WTC11 (cell line): ENCODE measurements at regions not wholly inside any gene's neighbourhood (a gene's known extent, or its start where the extent isn't known, plus 50 kb on each side); places are given as distances from the start of the nearest gene placed in this dataset.

Experiments used
- ATAC-seq: fragments of 200-7000 bp; cut with Tn5 transposase; 2 replicates; pipeline ENCODE4 v1.10.0; 2021; ENCODE audit warnings: mild to moderate bottlenecking, moderate library complexity
- CTCF ChIA-PET: fragments of 300-600 bp; sonication (Branson Sonifier 250); formaldehyde crosslinking; loops from one replicate; lab custom pipeline; 2021; ENCODE audit warnings: antibody characterized with exemption; lab: Charles Lee
- POLR2A ChIA-PET: fragments of 350-600 bp; sonication (Branson Sonifier 250); formaldehyde crosslinking; loops from one replicate; lab custom pipeline; 2021; ENCODE audit warnings: antibody characterized with exemption; lab: Charles Lee
- DNase-seq: peaks from one replicate; pipeline ENCODE4 v3.0.0; 2021; ENCODE audit warnings: low spot score
- H3K27ac Mint-ChIP-seq: 2 replicates; pipeline ENCODE4 v1.8.0; 2021; ENCODE audit warnings: mixed read lengths
- H3K27me3 Mint-ChIP-seq: 2 replicates; pipeline ENCODE4 v1.8.0; 2021; ENCODE audit warnings: low read depth, mild to moderate bottlenecking, moderate library complexity, mixed read lengths
- H3K36me3 Mint-ChIP-seq: 2 replicates; pipeline ENCODE4 v1.8.0; 2021; ENCODE audit warnings: mixed read lengths
- H3K4me1 Mint-ChIP-seq: 2 replicates; pipeline ENCODE4 v1.8.0; 2022; ENCODE audit warnings: mixed read lengths
- H3K4me3 Mint-ChIP-seq: 2 replicates; pipeline ENCODE4 v1.8.0; 2021; ENCODE audit warnings: mild to moderate bottlenecking, moderate library complexity, mixed read lengths
- H3K9me3 Mint-ChIP-seq: 2 replicates; pipeline ENCODE4 v1.8.0; 2021; ENCODE audit warnings: mixed read lengths
- ATF1 ChIP-seq: sonication (generic); formaldehyde crosslinking; IDR thresholded peaks from 2 replicates; pipeline ENCODE4 v1.8.1; 2023; ENCODE audit warnings: mild to moderate bottlenecking, moderate library complexity, missing genetic modification reagents
- ETV6 ChIP-seq: sonication (generic); formaldehyde crosslinking; IDR thresholded peaks from 2 replicates; pipeline ENCODE4 v1.8.1; 2022; ENCODE audit warnings: mild to moderate bottlenecking, missing genetic modification reagents
- FOXJ3 ChIP-seq: sonication (generic); formaldehyde crosslinking; IDR thresholded peaks from 2 replicates; pipeline ENCODE4 v1.9.0; 2021; ENCODE audit warnings: missing genetic modification reagents, mild to moderate bottlenecking, borderline replicate concordance
- GTF2I ChIP-seq: fragments of 250-450 bp; sonication (Bioruptor Pico); conservative IDR thresholded peaks from 2 replicates; pipeline ENCODE4 v1.4.0; 2021; ENCODE audit warnings: mild to moderate bottlenecking
- IRF2 ChIP-seq: sonication (generic); formaldehyde crosslinking; IDR thresholded peaks from 2 replicates; pipeline ENCODE4 v1.8.0; 2022; ENCODE audit warnings: low read depth, missing genetic modification reagents, borderline replicate concordance
- JUN ChIP-seq: sonication (generic); formaldehyde crosslinking; IDR thresholded peaks from 2 replicates; pipeline ENCODE4 v1.8.0; 2023; ENCODE audit warnings: mild to moderate bottlenecking, missing genetic modification reagents
- MXD4 ChIP-seq: fragments of 250-450 bp; sonication (Bioruptor Pico); IDR thresholded peaks from 2 replicates; pipeline ENCODE4 v1.8.0; 2021; ENCODE audit warnings: mild to moderate bottlenecking, moderate library complexity, borderline replicate concordance
- NFE2L1 ChIP-seq: sonication (generic); formaldehyde crosslinking; IDR thresholded peaks from 2 replicates; pipeline ENCODE4 v1.8.1; 2023; ENCODE audit warnings: missing genetic modification reagents
- NFYB ChIP-seq: sonication (generic); formaldehyde crosslinking; conservative IDR thresholded peaks from 2 replicates; pipeline ENCODE4 v1.8.0; 2022; ENCODE audit warnings: low read depth, missing genetic modification reagents
- NR2C2 ChIP-seq: sonication (generic); formaldehyde crosslinking; IDR thresholded peaks from 2 replicates; pipeline ENCODE4 v1.8.0; 2022; ENCODE audit warnings: mild to moderate bottlenecking, missing genetic modification reagents
- NR3C1 ChIP-seq: sonication (generic); formaldehyde crosslinking; conservative IDR thresholded peaks from 2 replicates; pipeline ENCODE4 v1.8.1; 2023; ENCODE audit warnings: low read depth, mild to moderate bottlenecking, missing genetic modification reagents
- OVOL2 ChIP-seq: fragments of 250-450 bp; sonication (Bioruptor Pico); IDR thresholded peaks from 2 replicates; pipeline ENCODE4 v1.9.0; 2021; ENCODE audit warnings: mild to moderate bottlenecking, borderline replicate concordance
- PRRX2 ChIP-seq: fragments of 250-450 bp; sonication (Bioruptor Pico); IDR thresholded peaks from 2 replicates; pipeline ENCODE4 v1.8.0; 2021; ENCODE audit warnings: mild to moderate bottlenecking
- RORB ChIP-seq: fragments of 250-450 bp; sonication (Bioruptor Pico); IDR thresholded peaks from 2 replicates; pipeline ENCODE4 v1.9.0; 2021; ENCODE audit warnings: mild to moderate bottlenecking
- SMAD4 ChIP-seq: sonication (generic); formaldehyde crosslinking; IDR thresholded peaks from 2 replicates; pipeline ENCODE4 v1.8.0; 2022; ENCODE audit warnings: mild to moderate bottlenecking, missing genetic modification reagents
- SP1 ChIP-seq: sonication (generic); formaldehyde crosslinking; conservative IDR thresholded peaks from 2 replicates; pipeline ENCODE4 v1.8.1; 2022; ENCODE audit warnings: missing genetic modification reagents
- TCF7 ChIP-seq: sonication (generic); formaldehyde crosslinking; IDR thresholded peaks from 2 replicates; pipeline ENCODE4 v1.8.0; 2022; ENCODE audit warnings: mild to moderate bottlenecking, low read depth, missing genetic modification reagents, moderate library complexity
- TP53 ChIP-seq: sonication (generic); formaldehyde crosslinking; IDR thresholded peaks from 2 replicates; pipeline ENCODE4 v1.8.1; 2023; ENCODE audit warnings: mild to moderate bottlenecking, missing genetic modification reagents
- ZBTB21 ChIP-seq: sonication (generic); formaldehyde crosslinking; IDR thresholded peaks from 2 replicates; pipeline ENCODE4 v1.8.1; 2023; ENCODE audit warnings: mild to moderate bottlenecking, missing genetic modification reagents, borderline replicate concordance
- ZNF396 ChIP-seq: fragments of 250-450 bp; sonication (Bioruptor Pico); IDR thresholded peaks from 2 replicates; pipeline ENCODE4 v1.8.0; 2021; ENCODE audit warnings: mild to moderate bottlenecking, moderate library complexity, borderline replicate concordance
- TF ChIP-seq, protein P1 (sequence below): fragments of 250-450 bp; sonication (Bioruptor Pico); IDR thresholded peaks from 2 replicates; pipeline ENCODE4 v1.9.0; 2021; ENCODE audit warnings: moderate library complexity, mild to moderate bottlenecking, inconsistent platforms, borderline replicate concordance
- TF ChIP-seq, protein P2 (sequence below): sonication (generic); formaldehyde crosslinking; IDR thresholded peaks from 2 replicates; pipeline ENCODE4 v1.8.0; 2023; ENCODE audit warnings: mild to moderate bottlenecking, missing genetic modification reagents
- TF ChIP-seq, protein P3 (sequence below): sonication (generic); formaldehyde crosslinking; IDR thresholded peaks from 2 replicates; pipeline ENCODE4 v1.8.1; 2023; ENCODE audit warnings: mild to moderate bottlenecking, moderate library complexity, missing genetic modification reagents
- TF ChIP-seq, protein P4 (sequence below): sonication (generic); formaldehyde crosslinking; IDR thresholded peaks from 2 replicates; pipeline ENCODE4 v1.8.1; 2022; ENCODE audit warnings: mild to moderate bottlenecking, moderate library complexity, missing genetic modification reagents
- TF ChIP-seq, protein P5 (sequence below): sonication (generic); formaldehyde crosslinking; IDR thresholded peaks from 2 replicates; pipeline ENCODE4 v1.8.0; 2022; ENCODE audit warnings: mild to moderate bottlenecking, missing genetic modification reagents
- TF ChIP-seq, protein P6 (sequence below): sonication (generic); formaldehyde crosslinking; IDR thresholded peaks from 2 replicates; pipeline ENCODE4 v1.8.1; 2022; ENCODE audit warnings: low read depth, mild to moderate bottlenecking, moderate library complexity, missing genetic modification reagents, borderline replicate concordance
- TF ChIP-seq, protein P7 (sequence below): sonication (generic); formaldehyde crosslinking; IDR thresholded peaks from 2 replicates; pipeline ENCODE4 v1.8.1; 2023; ENCODE audit warnings: mild to moderate bottlenecking, missing genetic modification reagents, moderate library complexity

DNA sequence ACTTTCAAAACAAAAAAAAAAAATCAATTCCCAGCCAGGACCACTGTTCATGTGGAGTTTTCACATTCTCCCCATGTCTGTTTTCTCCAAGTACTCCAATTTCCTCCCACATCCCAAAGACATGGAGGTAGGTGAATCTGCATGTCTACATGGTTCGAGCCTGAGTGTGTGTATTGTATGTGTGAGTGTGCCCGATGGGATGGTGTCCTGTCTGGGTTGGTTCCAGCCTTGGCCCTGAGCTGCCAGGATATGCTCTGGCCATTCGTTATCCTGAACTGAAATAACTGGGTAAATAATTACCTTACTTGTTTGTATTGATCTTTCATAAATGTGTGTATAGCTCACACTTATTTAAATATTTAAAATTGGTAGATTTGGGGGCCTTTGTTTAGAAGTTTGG lies 452.3 kb upstream of the RORB start:
- POLR2A ChIA-PET, result no interaction called here

DNA sequence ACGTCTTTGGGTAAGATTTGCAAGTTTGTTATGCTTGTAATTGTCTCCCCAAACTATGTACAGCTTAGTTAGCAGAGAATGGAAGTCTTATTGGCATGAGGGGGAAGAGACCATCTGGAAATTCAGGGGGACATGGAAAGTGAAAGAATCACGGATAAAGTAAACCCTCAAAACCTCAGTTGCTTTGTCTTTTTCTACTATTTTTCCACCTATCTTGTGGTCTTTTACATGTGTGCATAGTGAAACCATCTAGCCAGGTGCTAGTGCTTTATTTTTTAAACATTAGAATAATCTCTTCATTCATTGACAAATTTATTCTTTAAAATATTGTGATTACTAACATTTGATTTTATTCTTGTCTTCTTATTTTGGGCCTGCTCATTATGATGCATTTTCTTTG lies 441.1 kb upstream of the RORB start:
- ATAC-seq (no peak), DNase-seq (no peak)
- no peak overlapping the region for H3K27ac Mint-ChIP-seq
- ChIA-PET CTCF (no interaction called here), POLR2A (no interaction called here)
- no peaks in the 10 kb centered on the region for H3K27me3 Mint-ChIP-seq
- H3K36me3 Mint-ChIP-seq, result peaks cover 32% of the 10 kb centered on the region
- H3K4me1 Mint-ChIP-seq, result peaks cover 16% of the 10 kb centered on the region
- peaks cover 22% of the 10 kb centered on the region for H3K9me3 Mint-ChIP-seq
- no peak overlapping the region for H3K4me3 Mint-ChIP-seq
- TF ChIP-seq JUN, result no peak
- TF ChIP-seq, protein P1, sequence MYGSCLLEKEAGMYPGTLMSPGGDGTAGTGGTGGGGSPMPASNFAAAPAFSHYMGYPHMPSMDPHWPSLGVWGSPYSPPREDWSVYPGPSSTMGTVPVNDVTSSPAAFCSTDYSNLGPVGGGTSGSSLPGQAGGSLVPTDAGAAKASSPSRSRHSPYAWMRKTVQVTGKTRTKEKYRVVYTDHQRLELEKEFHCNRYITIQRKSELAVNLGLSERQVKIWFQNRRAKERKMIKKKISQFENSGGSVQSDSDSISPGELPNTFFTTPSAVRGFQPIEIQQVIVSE (CRISPR knock-in tag), result no peak
- no peak for TF ChIP-seq ATF1 (CRISPR knock-in tag)
- TF ChIP-seq SMAD4, result no peak
- TF ChIP-seq PRRX2, result no peak
- TF ChIP-seq NFE2L1 (CRISPR knock-in tag), result no peak
- TF ChIP-seq NR3C1 (CRISPR knock-in tag), result no peak
- no peak for TF ChIP-seq TP53
- no peak for TF ChIP-seq NR2C2
- TF ChIP-seq, protein P2, sequence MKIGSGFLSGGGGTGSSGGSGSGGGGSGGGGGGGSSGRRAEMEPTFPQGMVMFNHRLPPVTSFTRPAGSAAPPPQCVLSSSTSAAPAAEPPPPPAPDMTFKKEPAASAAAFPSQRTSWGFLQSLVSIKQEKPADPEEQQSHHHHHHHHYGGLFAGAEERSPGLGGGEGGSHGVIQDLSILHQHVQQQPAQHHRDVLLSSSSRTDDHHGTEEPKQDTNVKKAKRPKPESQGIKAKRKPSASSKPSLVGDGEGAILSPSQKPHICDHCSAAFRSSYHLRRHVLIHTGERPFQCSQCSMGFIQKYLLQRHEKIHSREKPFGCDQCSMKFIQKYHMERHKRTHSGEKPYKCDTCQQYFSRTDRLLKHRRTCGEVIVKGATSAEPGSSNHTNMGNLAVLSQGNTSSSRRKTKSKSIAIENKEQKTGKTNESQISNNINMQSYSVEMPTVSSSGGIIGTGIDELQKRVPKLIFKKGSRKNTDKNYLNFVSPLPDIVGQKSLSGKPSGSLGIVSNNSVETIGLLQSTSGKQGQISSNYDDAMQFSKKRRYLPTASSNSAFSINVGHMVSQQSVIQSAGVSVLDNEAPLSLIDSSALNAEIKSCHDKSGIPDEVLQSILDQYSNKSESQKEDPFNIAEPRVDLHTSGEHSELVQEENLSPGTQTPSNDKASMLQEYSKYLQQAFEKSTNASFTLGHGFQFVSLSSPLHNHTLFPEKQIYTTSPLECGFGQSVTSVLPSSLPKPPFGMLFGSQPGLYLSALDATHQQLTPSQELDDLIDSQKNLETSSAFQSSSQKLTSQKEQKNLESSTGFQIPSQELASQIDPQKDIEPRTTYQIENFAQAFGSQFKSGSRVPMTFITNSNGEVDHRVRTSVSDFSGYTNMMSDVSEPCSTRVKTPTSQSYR, result no peak
- no peak for TF ChIP-seq IRF2 (CRISPR knock-in tag)
- TF ChIP-seq MXD4, result no peak

More for the DNA sequence above, 452.3 kb upstream of the RORB start:
- Mint-ChIP-seq H3K9me3 (peaks cover 6% of the 10 kb centered on the region; the same call in 1 of the 2 replicates), H3K4me1 (peaks cover 11% of the 10 kb centered on the region), H3K36me3 (no peaks in the 10 kb centered on the region), H3K27me3 (no peaks in the 10 kb centered on the region), H3K27ac (peak overlapping the region; percentile 53; the same call in 1 of the 2 replicates), H3K4me3 (no peak overlapping the region)
- ATAC-seq, result peak; percentile 65
- CTCF ChIA-PET, result no interaction called here
- DNase-seq, result no peak
- TF ChIP-seq OVOL2 (CRISPR knock-in tag) (no peak), NFYB (CRISPR knock-in tag) (no peak), SP1 (no peak), JUN (no peak), ZBTB21 (CRISPR knock-in tag) (no peak), ZNF396 (no peak), RORB (no peak), FOXJ3 (CRISPR knock-in tag) (no peak), GTF2I (CRISPR knock-in tag) (no peak), TCF7 (CRISPR knock-in tag) (no peak), PRRX2 (no peak), ETV6 (CRISPR knock-in tag) (no peak)
- TF ChIP-seq, protein P3, sequence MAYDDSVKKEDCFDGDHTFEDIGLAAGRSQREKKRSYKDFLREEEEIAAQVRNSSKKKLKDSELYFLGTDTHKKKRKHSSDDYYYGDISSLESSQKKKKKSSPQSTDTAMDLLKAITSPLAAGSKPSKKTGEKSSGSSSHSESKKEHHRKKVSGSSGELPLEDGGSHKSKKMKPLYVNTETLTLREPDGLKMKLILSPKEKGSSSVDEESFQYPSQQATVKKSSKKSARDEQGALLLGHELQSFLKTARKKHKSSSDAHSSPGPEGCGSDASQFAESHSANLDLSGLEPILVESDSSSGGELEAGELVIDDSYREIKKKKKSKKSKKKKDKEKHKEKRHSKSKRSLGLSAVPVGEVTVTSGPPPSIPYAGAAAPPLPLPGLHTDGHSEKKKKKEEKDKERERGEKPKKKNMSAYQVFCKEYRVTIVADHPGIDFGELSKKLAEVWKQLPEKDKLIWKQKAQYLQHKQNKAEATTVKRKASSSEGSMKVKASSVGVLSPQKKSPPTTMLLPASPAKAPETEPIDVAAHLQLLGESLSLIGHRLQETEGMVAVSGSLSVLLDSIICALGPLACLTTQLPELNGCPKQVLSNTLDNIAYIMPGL (CRISPR knock-in tag), result no peak
- TF ChIP-seq, protein P1 (CRISPR knock-in tag), result no peak
- TF ChIP-seq, protein P4, sequence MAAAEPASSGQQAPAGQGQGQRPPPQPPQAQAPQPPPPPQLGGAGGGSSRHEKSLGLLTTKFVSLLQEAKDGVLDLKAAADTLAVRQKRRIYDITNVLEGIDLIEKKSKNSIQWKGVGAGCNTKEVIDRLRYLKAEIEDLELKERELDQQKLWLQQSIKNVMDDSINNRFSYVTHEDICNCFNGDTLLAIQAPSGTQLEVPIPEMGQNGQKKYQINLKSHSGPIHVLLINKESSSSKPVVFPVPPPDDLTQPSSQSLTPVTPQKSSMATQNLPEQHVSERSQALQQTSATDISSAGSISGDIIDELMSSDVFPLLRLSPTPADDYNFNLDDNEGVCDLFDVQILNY, result no peak
- TF ChIP-seq, protein P5, sequence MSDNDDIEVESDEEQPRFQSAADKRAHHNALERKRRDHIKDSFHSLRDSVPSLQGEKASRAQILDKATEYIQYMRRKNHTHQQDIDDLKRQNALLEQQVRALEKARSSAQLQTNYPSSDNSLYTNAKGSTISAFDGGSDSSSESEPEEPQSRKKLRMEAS (CRISPR knock-in tag), result no peak
- TF ChIP-seq, protein P6, sequence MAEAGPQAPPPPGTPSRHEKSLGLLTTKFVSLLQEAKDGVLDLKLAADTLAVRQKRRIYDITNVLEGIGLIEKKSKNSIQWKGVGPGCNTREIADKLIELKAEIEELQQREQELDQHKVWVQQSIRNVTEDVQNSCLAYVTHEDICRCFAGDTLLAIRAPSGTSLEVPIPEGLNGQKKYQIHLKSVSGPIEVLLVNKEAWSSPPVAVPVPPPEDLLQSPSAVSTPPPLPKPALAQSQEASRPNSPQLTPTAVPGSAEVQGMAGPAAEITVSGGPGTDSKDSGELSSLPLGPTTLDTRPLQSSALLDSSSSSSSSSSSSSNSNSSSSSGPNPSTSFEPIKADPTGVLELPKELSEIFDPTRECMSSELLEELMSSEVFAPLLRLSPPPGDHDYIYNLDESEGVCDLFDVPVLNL (CRISPR knock-in tag), result no peak
- TF ChIP-seq, protein P7, sequence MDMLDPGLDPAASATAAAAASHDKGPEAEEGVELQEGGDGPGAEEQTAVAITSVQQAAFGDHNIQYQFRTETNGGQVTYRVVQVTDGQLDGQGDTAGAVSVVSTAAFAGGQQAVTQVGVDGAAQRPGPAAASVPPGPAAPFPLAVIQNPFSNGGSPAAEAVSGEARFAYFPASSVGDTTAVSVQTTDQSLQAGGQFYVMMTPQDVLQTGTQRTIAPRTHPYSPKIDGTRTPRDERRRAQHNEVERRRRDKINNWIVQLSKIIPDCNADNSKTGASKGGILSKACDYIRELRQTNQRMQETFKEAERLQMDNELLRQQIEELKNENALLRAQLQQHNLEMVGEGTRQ (CRISPR knock-in tag), result no peak
